HL-60 (cell line): ENCODE measurements at regions not wholly inside any gene's neighbourhood (a gene's known extent, or its start where the extent isn't known, plus 50 kb on each side); places are given as distances from the start of the nearest gene placed in this dataset.

Source experiments
- GABPA ChIP-seq: IDR thresholded peaks from 2 replicates; pipeline ENCODE4 v1.6.1; 2012; ENCODE audit warnings: low read depth
- POLR2AphosphoS5 ChIP-seq: IDR thresholded peaks from 2 replicates; pipeline ENCODE4 v1.6.1; 2012; ENCODE audit warnings: low read depth
- REST ChIP-seq: IDR thresholded peaks from 2 replicates; pipeline ENCODE4 v1.6.1; 2012; ENCODE audit warnings: low read depth; ENCODE audit not compliant: insufficient replicate concordance
- SPI1 ChIP-seq: IDR thresholded peaks from 2 replicates; pipeline ENCODE4 v1.6.1; 2012; ENCODE audit warnings: low read depth, mild to moderate bottlenecking, borderline replicate concordance
- TF ChIP-seq, protein P1 (sequence below): IDR thresholded peaks from one replicate; pipeline ENCODE4 v1.5.1; 2011; ENCODE audit warnings: low read length, control low read depth, inconsistent platforms; ENCODE audit not compliant: insufficient read depth

GRCh38 chr13:104431895-104432294 lies 1365.7 kb upstream of the SLC10A2 start:
- TF ChIP-seq, protein P1, sequence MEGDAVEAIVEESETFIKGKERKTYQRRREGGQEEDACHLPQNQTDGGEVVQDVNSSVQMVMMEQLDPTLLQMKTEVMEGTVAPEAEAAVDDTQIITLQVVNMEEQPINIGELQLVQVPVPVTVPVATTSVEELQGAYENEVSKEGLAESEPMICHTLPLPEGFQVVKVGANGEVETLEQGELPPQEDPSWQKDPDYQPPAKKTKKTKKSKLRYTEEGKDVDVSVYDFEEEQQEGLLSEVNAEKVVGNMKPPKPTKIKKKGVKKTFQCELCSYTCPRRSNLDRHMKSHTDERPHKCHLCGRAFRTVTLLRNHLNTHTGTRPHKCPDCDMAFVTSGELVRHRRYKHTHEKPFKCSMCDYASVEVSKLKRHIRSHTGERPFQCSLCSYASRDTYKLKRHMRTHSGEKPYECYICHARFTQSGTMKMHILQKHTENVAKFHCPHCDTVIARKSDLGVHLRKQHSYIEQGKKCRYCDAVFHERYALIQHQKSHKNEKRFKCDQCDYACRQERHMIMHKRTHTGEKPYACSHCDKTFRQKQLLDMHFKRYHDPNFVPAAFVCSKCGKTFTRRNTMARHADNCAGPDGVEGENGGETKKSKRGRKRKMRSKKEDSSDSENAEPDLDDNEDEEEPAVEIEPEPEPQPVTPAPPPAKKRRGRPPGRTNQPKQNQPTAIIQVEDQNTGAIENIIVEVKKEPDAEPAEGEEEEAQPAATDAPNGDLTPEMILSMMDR, result no peak
- TF ChIP-seq POLR2AphosphoS5, result no peak
- TF ChIP-seq REST, result no peak
- no peak for TF ChIP-seq SPI1
- TF ChIP-seq GABPA, result no peak
